ENCODE measurements at regions not wholly inside any gene's neighbourhood (a gene's known extent, or its start where the extent isn't known, plus 50 kb on each side); places are given as distances from the start of the nearest gene placed in this dataset.

GRCh38 chr5:57339521-57339920 lies 143.1 kb downstream of the ACTBL2 start:
- TF ChIP-seq CTCF (IDR thresholded peaks at IDR 0.05; ENCODE audit: low read length, missing control alignments) = no peak
- no peak for DNase-seq (ENCODE audit: low read depth)
- no peak overlapping the region for H3K4me3 ChIP-seq (replicated peaks; ENCODE audit: low read depth, low read length)

GRCh38 chr5:57338868-57339340 lies 143.7 kb downstream of the ACTBL2 start:
- H3K4me3 ChIP-seq (replicated peaks; ENCODE audit: low read depth, low read length) = no peak overlapping the region
- no peak for TF ChIP-seq CTCF (IDR thresholded peaks at IDR 0.05; ENCODE audit: low read length, missing control alignments)
- DNase-seq (ENCODE audit: low read depth) = no peak

GRCh38 chr5:57338068-57338867 lies 144.3 kb downstream of the ACTBL2 start:
- H3K4me3 ChIP-seq (replicated peaks; ENCODE audit: low read depth, low read length) = no peak overlapping the region
- DNase-seq (ENCODE audit: low read depth) = peak; percentile 57
- TF ChIP-seq CTCF (IDR thresholded peaks at IDR 0.05; ENCODE audit: low read length, missing control alignments) = peak; percentile 45

- peak; percentile 45 for DNase-seq (ENCODE audit: low read depth)
- H3K4me3 ChIP-seq (replicated peaks; ENCODE audit: low read depth, low read length) = no peak overlapping the region
Measured at GRCh38 chr5:57335092-57335660, 147.4 kb downstream of the ACTBL2 start.

GRCh38 chr5:57334475-57334874 lies 148.1 kb downstream of the ACTBL2 start:
- DNase-seq (ENCODE audit: low read depth) = no peak

More at GRCh38 chr5:57335092-57335660, 147.4 kb downstream of the ACTBL2 start:
- no peak for TF ChIP-seq CTCF (IDR thresholded peaks at IDR 0.05; ENCODE audit: low read length, missing control alignments)

GRCh38 chr5:57332361-57332760 lies 150.2 kb downstream of the ACTBL2 start:
- TF ChIP-seq CTCF (IDR thresholded peaks at IDR 0.05; ENCODE audit: low read length, missing control alignments) = no peak
- peak; percentile 28 for DNase-seq (ENCODE audit: low read depth)
- no peak overlapping the region for H3K4me3 ChIP-seq (replicated peaks; ENCODE audit: low read depth, low read length)

More at GRCh38 chr5:57334475-57334874, 148.1 kb downstream of the ACTBL2 start:
- H3K4me3 ChIP-seq (replicated peaks; ENCODE audit: low read depth, low read length) = no peak overlapping the region
- TF ChIP-seq CTCF (IDR thresholded peaks at IDR 0.05; ENCODE audit: low read length, missing control alignments) = no peak

Data from fibroblast of pulmonary artery (primary cell).